BLaER1 (cell line): ENCODE measurements at regions not wholly inside any gene's neighbourhood (a gene's known extent, or its start where the extent isn't known, plus 50 kb on each side); places are given as distances from the start of the nearest gene placed in this dataset.

Experiments used
- H3K27ac ChIP-seq: shearing (Covaris generic); formaldehyde crosslinking; 2 replicates; pipeline ENCODE4 v1.8.1; 2022
- H3K27me3 ChIP-seq: shearing (Covaris generic); formaldehyde crosslinking; 2 replicates; pipeline ENCODE4 v1.8.1; 2022
- H3K36me3 ChIP-seq: shearing (Covaris generic); formaldehyde crosslinking; 2 replicates; pipeline ENCODE4 v1.8.1; 2022
- H3K4me1 ChIP-seq: shearing (Covaris generic); formaldehyde crosslinking; 2 replicates; pipeline ENCODE4 v1.8.1; 2022
- H3K4me2 ChIP-seq: shearing (Covaris generic); formaldehyde crosslinking; 2 replicates; pipeline ENCODE4 v1.8.1; 2022
- H3K4me3 ChIP-seq: shearing (Covaris generic); formaldehyde crosslinking; 2 replicates; pipeline ENCODE4 v1.8.1; 2022
- H3K9ac ChIP-seq: shearing (Covaris generic); formaldehyde crosslinking; 2 replicates; pipeline ENCODE4 v1.8.1; 2022
- H3K9me3 ChIP-seq: shearing (Covaris generic); formaldehyde crosslinking; 2 replicates; pipeline ENCODE4 v1.8.1; 2022
- H4K20me1 ChIP-seq: shearing (Covaris generic); formaldehyde crosslinking; 2 replicates; pipeline ENCODE4 v1.8.1; 2022
- Cebpa-rat ChIP-seq: shearing (Covaris generic); IDR thresholded peaks from 2 replicates; pipeline ENCODE4 v1.8.1; 2022

DNA sequence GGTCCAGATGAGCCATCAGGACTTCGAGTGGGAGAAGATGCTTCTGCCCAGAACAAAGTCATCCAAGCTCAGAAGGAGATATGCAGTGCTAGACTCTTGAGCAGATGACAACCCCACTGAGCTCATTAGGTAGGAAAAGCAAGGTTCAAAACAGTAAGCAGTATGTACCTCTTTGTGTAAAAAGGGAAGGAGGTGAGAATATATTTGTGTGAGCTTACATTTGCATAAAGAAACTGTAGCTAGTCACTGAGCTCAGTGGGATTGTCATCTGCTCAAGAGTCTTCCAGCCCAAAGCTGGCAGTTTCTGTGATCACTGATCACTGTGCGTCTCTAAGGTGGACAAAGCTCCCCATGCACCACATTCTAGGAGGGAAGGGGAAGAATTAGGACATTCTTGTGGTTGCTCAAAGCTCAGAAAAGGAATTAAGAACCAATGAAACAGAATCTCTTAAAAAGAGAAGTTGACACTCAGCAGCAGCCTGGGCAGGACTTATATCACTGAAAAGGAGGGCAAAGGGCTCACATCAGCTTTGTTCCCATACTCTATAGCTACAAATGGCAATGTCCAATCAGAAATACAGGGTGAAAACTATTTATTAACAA is 90.0 kb upstream of the MAFB start:
- no peak overlapping the region for H3K4me2 ChIP-seq

DNA sequence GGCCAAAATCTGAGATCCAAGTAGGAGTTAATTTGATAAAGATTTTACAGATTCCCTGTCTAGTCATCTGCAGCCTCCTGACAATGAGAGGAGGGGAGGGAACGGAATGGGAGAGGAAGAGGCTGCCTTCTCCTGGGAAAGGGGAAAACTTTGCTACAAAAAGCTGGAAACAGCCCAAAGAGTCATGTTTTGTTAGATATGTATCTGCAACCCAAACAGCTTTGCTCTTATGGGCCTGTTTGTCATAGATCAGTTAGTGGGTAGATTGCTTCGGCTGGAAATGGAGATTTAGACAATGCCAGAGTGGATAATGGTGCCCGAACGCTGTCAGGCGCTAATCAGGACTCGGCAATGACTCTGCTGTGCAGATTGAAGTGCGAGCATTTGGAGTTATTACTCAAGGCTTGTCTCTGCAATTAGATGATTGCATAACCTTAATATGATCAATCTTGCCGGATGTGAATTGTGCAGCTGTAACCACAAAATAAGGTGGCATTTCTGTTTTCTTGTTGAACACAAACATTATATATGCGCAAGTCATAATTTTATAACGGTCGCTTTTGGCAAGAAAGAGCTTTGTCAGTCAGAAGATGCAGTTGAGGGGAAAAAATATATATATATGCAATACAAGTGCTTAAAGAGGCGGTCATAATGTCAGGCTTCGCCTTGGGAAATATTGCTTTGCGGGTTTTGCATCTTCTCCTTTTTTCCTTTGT is 92.4 kb upstream of the MAFB start:
- TF ChIP-seq Cebpa-rat, result no peak
- H3K9me3 ChIP-seq, result no peaks in the 10 kb centered on the region

More for the DNA sequence above, 90.0 kb upstream of the MAFB start:
- Histone ChIP-seq H3K27me3 (no peaks in the 10 kb centered on the region), H3K9ac (no peak overlapping the region), H3K27ac (no peak overlapping the region), H4K20me1 (no peaks in the 10 kb centered on the region), H3K4me1 (no peaks in the 10 kb centered on the region), H3K4me3 (no peak overlapping the region), H3K9me3 (no peaks in the 10 kb centered on the region), H3K36me3 (no peaks in the 10 kb centered on the region)
- TF ChIP-seq Cebpa-rat, result no peak

GRCh38 chr20:40782043-40782368 is 93.0 kb upstream of the MAFB start:
- Histone ChIP-seq H3K9ac (no peak overlapping the region), H3K4me3 (no peak overlapping the region), H3K27me3 (no peaks in the 10 kb centered on the region), H3K9me3 (no peaks in the 10 kb centered on the region), H3K4me2 (no peak overlapping the region), H3K36me3 (no peaks in the 10 kb centered on the region), H3K4me1 (no peaks in the 10 kb centered on the region), H4K20me1 (no peaks in the 10 kb centered on the region), H3K27ac (no peak overlapping the region)
- no peak for TF ChIP-seq Cebpa-rat

More for the DNA sequence above, 92.4 kb upstream of the MAFB start:
- no peak overlapping the region for H3K4me2 ChIP-seq
- H3K4me3 ChIP-seq, result no peak overlapping the region
- H4K20me1 ChIP-seq, result no peaks in the 10 kb centered on the region
- no peak overlapping the region for H3K27ac ChIP-seq
- no peaks in the 10 kb centered on the region for H3K27me3 ChIP-seq
- H3K4me1 ChIP-seq, result no peaks in the 10 kb centered on the region
- H3K9ac ChIP-seq, result no peak overlapping the region
- H3K36me3 ChIP-seq, result no peaks in the 10 kb centered on the region

GRCh38 chr20:40785346-40785745 is 96.3 kb upstream of the MAFB start:
- Histone ChIP-seq H3K4me3 (no peak overlapping the region), H3K9ac (no peak overlapping the region), H3K4me1 (no peaks in the 10 kb centered on the region), H3K27me3 (no peaks in the 10 kb centered on the region), H3K27ac (no peak overlapping the region), H3K9me3 (no peaks in the 10 kb centered on the region), H3K4me2 (no peak overlapping the region), H3K36me3 (no peaks in the 10 kb centered on the region), H4K20me1 (no peaks in the 10 kb centered on the region)
- TF ChIP-seq Cebpa-rat, result no peak

DNA sequence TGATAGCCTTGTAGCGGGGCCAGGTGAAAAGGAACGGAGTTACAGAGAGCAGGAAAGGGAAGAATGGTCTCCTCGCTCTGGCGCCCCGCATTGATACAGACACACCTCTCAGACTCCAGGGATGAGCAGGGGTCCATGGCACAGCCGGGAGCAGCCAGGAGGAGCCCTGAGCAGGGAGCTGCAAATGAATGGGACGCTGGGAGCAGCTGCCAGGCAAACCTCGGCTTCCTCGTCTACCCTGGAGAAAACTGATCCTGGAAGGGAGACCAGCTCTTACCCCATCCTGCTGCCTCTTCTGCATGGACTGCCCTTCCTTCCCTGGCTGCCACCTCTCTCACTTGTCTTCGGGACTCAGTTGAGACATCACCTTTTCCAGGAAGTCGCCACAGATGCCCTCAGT is 97.3 kb upstream of the MAFB start:
- H3K9me3 ChIP-seq, result no peaks in the 10 kb centered on the region
- no peaks in the 10 kb centered on the region for H3K36me3 ChIP-seq
- H3K4me1 ChIP-seq, result no peaks in the 10 kb centered on the region
- no peaks in the 10 kb centered on the region for H3K27me3 ChIP-seq
- H3K9ac ChIP-seq, result no peak overlapping the region
- no peak overlapping the region for H3K4me2 ChIP-seq
- H3K27ac ChIP-seq, result no peak overlapping the region
- TF ChIP-seq Cebpa-rat, result no peak
- no peak overlapping the region for H3K4me3 ChIP-seq
- H4K20me1 ChIP-seq, result no peaks in the 10 kb centered on the region

GRCh38 chr20:40787941-40788340 is 98.9 kb upstream of the MAFB start:
- Histone ChIP-seq H3K4me3 (no peak overlapping the region), H3K4me1 (no peaks in the 10 kb centered on the region), H3K27ac (no peak overlapping the region), H3K4me2 (no peak overlapping the region), H4K20me1 (no peaks in the 10 kb centered on the region), H3K9ac (no peak overlapping the region), H3K36me3 (no peaks in the 10 kb centered on the region), H3K27me3 (no peaks in the 10 kb centered on the region), H3K9me3 (no peaks in the 10 kb centered on the region)
- TF ChIP-seq Cebpa-rat, result no peak

GRCh38 chr20:40797425-40797824 is 108.4 kb upstream of the MAFB start:
- Histone ChIP-seq H3K27me3 (no peaks in the 10 kb centered on the region), H3K27ac (no peak overlapping the region), H3K4me3 (no peak overlapping the region), H4K20me1 (no peaks in the 10 kb centered on the region), H3K9ac (no peak overlapping the region), H3K4me2 (no peak overlapping the region), H3K36me3 (no peaks in the 10 kb centered on the region), H3K4me1 (no peaks in the 10 kb centered on the region), H3K9me3 (no peaks in the 10 kb centered on the region)
- no peak for TF ChIP-seq Cebpa-rat

- Histone ChIP-seq H3K4me3 (no peak overlapping the region), H4K20me1 (no peaks in the 10 kb centered on the region), H3K36me3 (no peaks in the 10 kb centered on the region), H3K27ac (no peak overlapping the region), H3K9me3 (no peaks in the 10 kb centered on the region), H3K9ac (no peak overlapping the region), H3K4me2 (no peak overlapping the region), H3K27me3 (no peaks in the 10 kb centered on the region), H3K4me1 (no peaks in the 10 kb centered on the region)
- no peak for TF ChIP-seq Cebpa-rat
These were observed 109.0 kb upstream of the MAFB start for GRCh38 chr20:40798066-40798465.

DNA sequence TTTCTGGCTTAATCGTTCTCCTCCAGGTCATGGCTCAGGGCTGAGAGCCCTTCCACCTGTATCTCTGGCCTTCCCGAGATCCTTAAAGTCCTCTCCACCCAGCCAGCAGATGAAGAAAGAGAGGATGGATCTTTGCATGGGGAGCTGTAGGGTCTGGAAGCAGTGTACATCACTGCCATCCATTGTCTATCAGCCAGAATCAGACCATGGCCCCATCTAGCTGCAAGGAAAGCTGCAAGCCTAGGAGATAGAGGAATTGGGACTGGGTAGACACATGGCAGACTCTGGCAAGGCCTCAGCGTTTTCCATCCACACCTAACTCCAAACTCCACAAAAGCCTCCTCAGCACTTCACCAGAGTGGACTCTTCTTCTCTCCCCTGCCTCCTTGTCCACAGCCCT is 113.8 kb upstream of the MAFB start:
- Histone ChIP-seq H3K4me1 (no peaks in the 10 kb centered on the region), H3K4me3 (no peak overlapping the region), H3K4me2 (no peak overlapping the region), H3K27ac (no peak overlapping the region), H4K20me1 (no peaks in the 10 kb centered on the region), H3K27me3 (no peaks in the 10 kb centered on the region), H3K36me3 (no peaks in the 10 kb centered on the region), H3K9ac (no peak overlapping the region), H3K9me3 (no peaks in the 10 kb centered on the region)
- no peak for TF ChIP-seq Cebpa-rat

DNA sequence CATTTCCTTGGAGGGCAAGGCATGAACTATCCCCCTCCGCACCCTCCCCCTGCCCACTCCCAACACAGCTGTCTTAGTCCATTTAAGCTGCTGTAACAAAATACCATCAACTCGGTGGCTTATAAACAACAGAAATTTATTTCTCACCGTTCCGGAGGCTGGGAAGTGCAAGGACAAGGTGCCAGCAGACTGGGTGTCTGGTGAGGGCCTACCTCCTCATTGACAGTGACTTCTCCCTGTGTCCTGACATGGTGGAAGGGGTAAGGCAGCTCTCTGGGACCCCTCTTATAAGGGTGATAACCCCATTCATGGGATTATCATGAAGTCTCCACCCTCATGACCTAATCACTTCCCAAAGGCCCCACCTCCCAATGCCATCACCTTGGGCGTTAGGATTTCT is 114.3 kb upstream of the MAFB start:
- Histone ChIP-seq H3K4me2 (no peak overlapping the region), H3K27ac (no peak overlapping the region), H3K9ac (no peak overlapping the region), H3K36me3 (no peaks in the 10 kb centered on the region), H4K20me1 (no peaks in the 10 kb centered on the region), H3K4me3 (no peak overlapping the region), H3K9me3 (no peaks in the 10 kb centered on the region), H3K4me1 (no peaks in the 10 kb centered on the region), H3K27me3 (no peaks in the 10 kb centered on the region)
- TF ChIP-seq Cebpa-rat, result no peak

DNA sequence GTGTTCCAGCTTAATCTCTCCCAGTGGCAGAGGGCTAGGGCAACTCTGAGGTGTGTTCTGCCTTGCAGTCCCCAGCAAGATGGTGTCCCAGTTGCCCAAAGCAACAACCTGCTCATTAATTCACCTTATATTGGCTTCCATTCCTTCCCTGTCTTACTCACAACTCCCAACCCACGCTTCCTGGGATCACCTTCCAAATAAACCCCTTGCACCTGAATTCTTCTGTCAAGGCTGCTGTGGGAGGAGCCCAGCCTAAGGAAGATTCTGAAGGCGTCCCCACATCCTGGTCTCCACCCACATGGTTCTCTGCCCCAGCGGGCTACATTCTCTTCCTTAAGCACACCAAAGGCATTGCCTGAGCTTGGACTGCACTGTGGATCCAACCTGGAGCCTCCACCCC is 116.6 kb upstream of the MAFB start:
- no peak overlapping the region for H3K4me3 ChIP-seq
- H3K9me3 ChIP-seq, result no peaks in the 10 kb centered on the region
- no peaks in the 10 kb centered on the region for H4K20me1 ChIP-seq
- no peak for TF ChIP-seq Cebpa-rat
- no peak overlapping the region for H3K4me2 ChIP-seq
- H3K9ac ChIP-seq, result no peak overlapping the region
- H3K4me1 ChIP-seq, result no peaks in the 10 kb centered on the region
- H3K27ac ChIP-seq, result no peak overlapping the region
- H3K36me3 ChIP-seq, result no peaks in the 10 kb centered on the region
- no peaks in the 10 kb centered on the region for H3K27me3 ChIP-seq
